Muscle of leg (tissue), 3 donors: ENCODE measurements at regions not wholly inside any gene's neighbourhood (a gene's known extent, or its start where the extent isn't known, plus 50 kb on each side); places are given as distances from the start of the nearest gene placed in this dataset.
"Not testable (repeated sequence)": the region's sequence is repeated elsewhere in the genome, so short reads cannot be mapped to it uniquely, and the experiment has no call there.

Experiments used
- DNase-seq: peaks from one replicate; pipeline ENCODE4 v3.0.0; 2013
- H3K27ac ChIP-seq: one replicate; pipeline ENCODE4 v1.5.1; 2013; ENCODE audit warnings: mild to moderate bottlenecking, low read length, control low read depth
- H3K27me3 ChIP-seq: one replicate; pipeline ENCODE4 v1.6.1; 2013; ENCODE audit warnings: low read length; ENCODE audit not compliant: control insufficient read depth, insufficient read depth
- H3K36me3 ChIP-seq: one replicate; pipeline ENCODE4 v1.6.1; 2013; ENCODE audit warnings: low read length; ENCODE audit not compliant: control insufficient read depth, insufficient read depth
- H3K4me1 ChIP-seq: one replicate; pipeline ENCODE4 v1.6.1; 2013; ENCODE audit warnings: low read length; ENCODE audit not compliant: control insufficient read depth, insufficient read depth
- H3K4me3 ChIP-seq: one replicate; pipeline ENCODE4 v1.5.1; 2013; ENCODE audit warnings: low read length, control low read depth
- H3K9me3 ChIP-seq: replicated peaks from 2 replicates; pipeline ENCODE4 v1.6.1; 2013; ENCODE audit warnings: low read depth, low read length; ENCODE audit not compliant: control insufficient read depth
- WGBS: methylation state at CpG from one replicate; pipeline ENCODE4 v1.1.5; 2013; ENCODE audit warnings: missing lambda C conversion rate; ENCODE audit not compliant: insufficient coverage; 5-methylcytosine and 5-hydroxymethylcytosine counted together

GRCh38 chr4:167955006-167955405 lies 137.3 kb upstream of the ANXA10 start:
- no peaks in the 10 kb centered on the region for H3K27me3 ChIP-seq
- H3K27ac ChIP-seq: no peak overlapping the region
- DNase-seq: no peak
- no peaks in the 10 kb centered on the region for H3K4me1 ChIP-seq
- no peak overlapping the region for H3K4me3 ChIP-seq
- peaks cover 13% of the 10 kb centered on the region for H3K9me3 ChIP-seq
- H3K36me3 ChIP-seq: no peaks in the 10 kb centered on the region
- no CpG with 5 or more reads among the region's 2 CpGs for WGBS

- Histone ChIP-seq H3K4me3 (no peak overlapping the region), H3K27me3 (no peaks in the 10 kb centered on the region), H3K36me3 (no peaks in the 10 kb centered on the region), H3K9me3 (peaks cover 13% of the 10 kb centered on the region), H3K27ac (no peak overlapping the region), H3K4me1 (no peaks in the 10 kb centered on the region)
- DNase-seq: no peak
Observed at GRCh38 chr4:167956676-167957075, 135.7 kb upstream of the ANXA10 start.

GRCh38 chr4:167964766-167965373 lies 127.5 kb upstream of the ANXA10 start:
- DNase-seq: no peak
- WGBS: no CpG with 5 or more reads among the region's 2 CpGs
- H3K4me3 ChIP-seq: no peak overlapping the region
- H3K9me3 ChIP-seq: peaks cover 10% of the 10 kb centered on the region
- H3K27ac ChIP-seq: no peak overlapping the region
- H3K27me3 ChIP-seq: no peaks in the 10 kb centered on the region
- H3K36me3 ChIP-seq: no peaks in the 10 kb centered on the region
- H3K4me1 ChIP-seq: no peaks in the 10 kb centered on the region

GRCh38 chr4:167966143-167966542 lies 126.2 kb upstream of the ANXA10 start:
- Histone ChIP-seq H3K36me3 (no peaks in the 10 kb centered on the region), H3K4me3 (no peak overlapping the region), H3K4me1 (no peaks in the 10 kb centered on the region), H3K9me3 (peaks cover 10% of the 10 kb centered on the region), H3K27ac (no peak overlapping the region), H3K27me3 (no peaks in the 10 kb centered on the region)
- no CpG with 5 or more reads among the region's 2 CpGs for WGBS
- no peak for DNase-seq

- H3K9me3 ChIP-seq: peaks cover 12% of the 10 kb centered on the region
- H3K4me3 ChIP-seq: no peak overlapping the region
- no peak overlapping the region for H3K27ac ChIP-seq
- H3K4me1 ChIP-seq: no peaks in the 10 kb centered on the region
- H3K36me3 ChIP-seq: no peaks in the 10 kb centered on the region
- DNase-seq: no peak
- no peaks in the 10 kb centered on the region for H3K27me3 ChIP-seq
Observed at GRCh38 chr4:167973513-167973912, 118.8 kb upstream of the ANXA10 start.

GRCh38 chr4:167985565-167985964 lies 106.8 kb upstream of the ANXA10 start:
- Histone ChIP-seq H3K27ac (no peak overlapping the region), H3K36me3 (no peaks in the 10 kb centered on the region), H3K4me1 (no peaks in the 10 kb centered on the region), H3K4me3 (no peak overlapping the region), H3K9me3 (peaks cover 7% of the 10 kb centered on the region), H3K27me3 (no peaks in the 10 kb centered on the region)
- no peak for DNase-seq

GRCh38 chr4:167986044-167986443 lies 106.3 kb upstream of the ANXA10 start:
- Histone ChIP-seq H3K4me1 (no peaks in the 10 kb centered on the region), H3K4me3 (no peak overlapping the region), H3K27ac (no peak overlapping the region), H3K9me3 (peaks cover 7% of the 10 kb centered on the region), H3K27me3 (no peaks in the 10 kb centered on the region), H3K36me3 (no peaks in the 10 kb centered on the region)
- 94% methylated on average over 2 of the region's 3 CpGs for WGBS
- DNase-seq: no peak

GRCh38 chr4:167987285-167987684 lies 105.1 kb upstream of the ANXA10 start:
- Histone ChIP-seq H3K27ac (no peak overlapping the region), H3K36me3 (no peaks in the 10 kb centered on the region), H3K9me3 (peaks cover 7% of the 10 kb centered on the region), H3K4me3 (no peak overlapping the region), H3K4me1 (no peaks in the 10 kb centered on the region), H3K27me3 (no peaks in the 10 kb centered on the region)
- 80% methylated on average over 1 of the region's 2 CpGs for WGBS
- no peak for DNase-seq

GRCh38 chr4:167989815-167990214 lies 102.5 kb upstream of the ANXA10 start:
- DNase-seq: no peak
- H3K36me3 ChIP-seq: no peaks in the 10 kb centered on the region
- H3K4me3 ChIP-seq: no peak overlapping the region
- no peaks in the 10 kb centered on the region for H3K4me1 ChIP-seq
- WGBS: no CpG with 5 or more reads among the region's 2 CpGs
- peaks cover 7% of the 10 kb centered on the region for H3K9me3 ChIP-seq
- H3K27me3 ChIP-seq: no peaks in the 10 kb centered on the region
- H3K27ac ChIP-seq: no peak overlapping the region

GRCh38 chr4:168008112-168008511 lies 84.2 kb upstream of the ANXA10 start:
- H3K9me3 ChIP-seq, DNase-seq, H3K36me3 ChIP-seq, H3K4me1 ChIP-seq, H3K27ac ChIP-seq, H3K4me3 ChIP-seq, H3K27me3 ChIP-seq: not testable (repeated sequence)
- no CpG with 5 or more reads among the region's 6 CpGs for WGBS

GRCh38 chr4:168019019-168019651 lies 73.2 kb upstream of the ANXA10 start:
- 75% methylated on average over 1 of the region's 1 CpG for WGBS
- no peaks in the 10 kb centered on the region for H3K9me3 ChIP-seq
- no peak for DNase-seq
- no peaks in the 10 kb centered on the region for H3K36me3 ChIP-seq
- no peak overlapping the region for H3K27ac ChIP-seq
- H3K4me3 ChIP-seq: no peak overlapping the region
- no peaks in the 10 kb centered on the region for H3K4me1 ChIP-seq
- H3K27me3 ChIP-seq: no peaks in the 10 kb centered on the region
